ENCODE measurements at regions not wholly inside any gene's neighbourhood (a gene's known extent, or its start where the extent isn't known, plus 50 kb on each side); places are given as distances from the start of the nearest gene placed in this dataset.

DNA sequence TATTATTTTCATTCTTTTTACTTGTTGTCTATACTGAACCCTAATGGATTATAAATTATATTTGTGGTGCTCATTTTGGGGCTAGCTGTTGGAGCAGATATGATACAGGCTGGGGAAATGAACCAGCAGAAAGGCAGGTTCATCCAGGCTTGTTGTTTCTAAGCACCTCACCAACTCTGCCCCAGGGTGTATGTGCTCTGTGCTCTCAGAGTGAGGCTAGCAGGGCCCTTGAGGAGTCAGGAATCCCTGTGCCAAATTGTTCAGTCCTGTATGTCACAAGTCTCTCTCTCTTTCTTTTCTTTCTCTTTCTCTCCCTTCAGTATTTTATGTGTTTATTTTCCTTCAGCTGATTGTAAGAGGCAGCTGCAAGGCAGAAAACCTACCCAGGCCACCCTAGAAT, 181.1 kb upstream of the DPP10 start (continued):
- TF ChIP-seq, protein P1, sequence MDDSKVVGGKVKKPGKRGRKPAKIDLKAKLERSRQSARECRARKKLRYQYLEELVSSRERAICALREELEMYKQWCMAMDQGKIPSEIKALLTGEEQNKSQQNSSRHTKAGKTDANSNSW (CRISPR knock-in tag; IDR thresholded peaks at IDR 0.05; ENCODE audit: borderline replicate concordance): no peak
- TF ChIP-seq, protein P2, sequence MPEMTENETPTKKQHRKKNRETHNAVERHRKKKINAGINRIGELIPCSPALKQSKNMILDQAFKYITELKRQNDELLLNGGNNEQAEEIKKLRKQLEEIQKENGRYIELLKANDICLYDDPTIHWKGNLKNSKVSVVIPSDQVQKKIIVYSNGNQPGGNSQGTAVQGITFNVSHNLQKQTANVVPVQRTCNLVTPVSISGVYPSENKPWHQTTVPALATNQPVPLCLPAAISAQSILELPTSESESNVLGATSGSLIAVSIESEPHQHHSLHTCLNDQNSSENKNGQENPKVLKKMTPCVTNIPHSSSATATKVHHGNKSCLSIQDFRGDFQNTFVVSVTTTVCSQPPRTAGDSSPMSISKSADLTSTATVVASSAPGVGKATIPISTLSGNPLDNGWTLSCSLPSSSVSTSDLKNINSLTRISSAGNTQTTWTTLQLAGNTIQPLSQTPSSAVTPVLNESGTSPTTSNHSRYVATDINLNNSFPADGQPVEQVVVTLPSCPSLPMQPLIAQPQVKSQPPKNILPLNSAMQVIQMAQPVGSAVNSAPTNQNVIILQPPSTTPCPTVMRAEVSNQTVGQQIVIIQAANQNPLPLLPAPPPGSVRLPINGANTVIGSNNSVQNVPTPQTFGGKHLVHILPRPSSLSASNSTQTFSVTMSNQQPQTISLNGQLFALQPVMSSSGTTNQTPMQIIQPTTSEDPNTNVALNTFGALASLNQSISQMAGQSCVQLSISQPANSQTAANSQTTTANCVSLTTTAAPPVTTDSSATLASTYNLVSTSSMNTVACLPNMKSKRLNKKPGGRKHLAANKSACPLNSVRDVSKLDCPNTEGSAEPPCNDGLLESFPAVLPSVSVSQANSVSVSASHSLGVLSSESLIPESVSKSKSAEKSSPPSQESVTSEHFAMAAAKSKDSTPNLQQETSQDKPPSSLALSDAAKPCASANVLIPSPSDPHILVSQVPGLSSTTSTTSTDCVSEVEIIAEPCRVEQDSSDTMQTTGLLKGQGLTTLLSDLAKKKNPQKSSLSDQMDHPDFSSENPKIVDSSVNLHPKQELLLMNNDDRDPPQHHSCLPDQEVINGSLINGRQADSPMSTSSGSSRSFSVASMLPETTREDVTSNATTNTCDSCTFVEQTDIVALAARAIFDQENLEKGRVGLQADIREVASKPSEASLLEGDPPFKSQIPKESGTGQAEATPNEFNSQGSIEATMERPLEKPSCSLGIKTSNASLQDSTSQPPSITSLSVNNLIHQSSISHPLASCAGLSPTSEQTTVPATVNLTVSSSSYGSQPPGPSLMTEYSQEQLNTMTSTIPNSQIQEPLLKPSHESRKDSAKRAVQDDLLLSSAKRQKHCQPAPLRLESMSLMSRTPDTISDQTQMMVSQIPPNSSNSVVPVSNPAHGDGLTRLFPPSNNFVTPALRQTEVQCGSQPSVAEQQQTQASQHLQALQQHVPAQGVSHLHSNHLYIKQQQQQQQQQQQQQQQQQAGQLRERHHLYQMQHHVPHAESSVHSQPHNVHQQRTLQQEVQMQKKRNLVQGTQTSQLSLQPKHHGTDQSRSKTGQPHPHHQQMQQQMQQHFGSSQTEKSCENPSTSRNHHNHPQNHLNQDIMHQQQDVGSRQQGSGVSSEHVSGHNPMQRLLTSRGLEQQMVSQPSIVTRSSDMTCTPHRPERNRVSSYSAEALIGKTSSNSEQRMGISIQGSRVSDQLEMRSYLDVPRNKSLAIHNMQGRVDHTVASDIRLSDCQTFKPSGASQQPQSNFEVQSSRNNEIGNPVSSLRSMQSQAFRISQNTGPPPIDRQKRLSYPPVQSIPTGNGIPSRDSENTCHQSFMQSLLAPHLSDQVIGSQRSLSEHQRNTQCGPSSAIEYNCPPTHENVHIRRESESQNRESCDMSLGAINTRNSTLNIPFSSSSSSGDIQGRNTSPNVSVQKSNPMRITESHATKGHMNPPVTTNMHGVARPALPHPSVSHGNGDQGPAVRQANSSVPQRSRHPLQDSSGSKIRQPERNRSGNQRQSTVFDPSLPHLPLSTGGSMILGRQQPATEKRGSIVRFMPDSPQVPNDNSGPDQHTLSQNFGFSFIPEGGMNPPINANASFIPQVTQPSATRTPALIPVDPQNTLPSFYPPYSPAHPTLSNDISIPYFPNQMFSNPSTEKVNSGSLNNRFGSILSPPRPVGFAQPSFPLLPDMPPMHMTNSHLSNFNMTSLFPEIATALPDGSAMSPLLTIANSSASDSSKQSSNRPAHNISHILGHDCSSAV (CRISPR knock-in tag; IDR thresholded peaks at IDR 0.05; ENCODE audit: borderline replicate concordance): no peak
- no peak for TF ChIP-seq RAD51 (IDR thresholded peaks at IDR 0.05; ENCODE audit: borderline replicate concordance)

DNA sequence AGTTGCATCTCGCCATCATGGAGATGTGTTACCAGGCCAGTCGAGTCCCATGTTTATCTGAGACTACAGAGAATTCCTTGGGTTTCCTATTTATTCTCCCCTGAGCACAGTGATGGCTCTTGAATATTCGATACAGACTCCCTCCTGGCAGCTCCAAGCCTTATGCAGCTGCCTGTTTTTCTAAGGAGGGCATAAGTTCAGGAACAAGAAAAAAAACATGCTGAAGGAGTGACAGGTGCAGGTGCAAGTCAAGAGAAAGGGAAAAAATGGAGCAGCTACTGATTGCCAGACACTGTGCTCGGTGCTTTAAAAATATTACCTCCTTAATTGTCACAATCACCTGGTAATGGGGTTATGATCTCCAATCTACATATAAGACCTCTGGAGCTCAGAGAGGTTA, 177.2 kb upstream of the DPP10 start:
- no peak overlapping the region for H3K4me3 ChIP-seq (replicated peaks in 1 of 3; ENCODE audit: insufficient read depth in 1 of 3, low read depth in 2 of 3, low read length in 3 of 3)
- FAIRE-seq: no peak
- 2% methylated on average over 4 of the region's 4 CpGs for WGBS (ENCODE audit: low lambda C conversion rate)

More for the DNA sequence above, 177.2 kb upstream of the DPP10 start:
- Histone ChIP-seq H3K4me1 (ENCODE audit: insufficient read depth, low read length) (no peaks in the 10 kb centered on the region), H3K79me2 (ENCODE audit: insufficient read depth, low read length) (no peaks in the 10 kb centered on the region), H2AFZ (ENCODE audit: low read length) (no peak overlapping the region), H3K9ac (ENCODE audit: insufficient read depth, low read depth, low read length) (no peak overlapping the region), H4K20me1 (ENCODE audit: insufficient read depth, low read length) (no peaks in the 10 kb centered on the region), H3K27ac (ENCODE audit: extremely low read length, insufficient read depth, low read length) (no peak overlapping the region), H3K9me3 (ENCODE audit: low read length) (no peaks in the 10 kb centered on the region), H3K36me3 (replicated peaks in 1 of 2; ENCODE audit: control insufficient read depth in 1 of 2, insufficient read depth in 2 of 2, low read length in 2 of 2) (no peaks in the 10 kb centered on the region), H3K27me3 (ENCODE audit: control insufficient read depth in 1 of 2, insufficient read depth in 2 of 2, low read length in 2 of 2) (peaks cover 0 to 4% of the 10 kb centered on the region in 2 experiments; a peak in 1 of 5 replicates), H3K4me2 (ENCODE audit: low read depth, low read length) (no peak overlapping the region)
- ATAC-seq (no peak), DNase-seq (ENCODE audit: low spot score) (no peak)
- ChIA-PET CTCF (ENCODE audit: low intra/inter-chr PET ratio, low total read pairs) (no interaction called here), POLR2A (no interaction called here)
- in situ Hi-C loops (cut with HindIII; ENCODE audit: extremely low pct_ligation_motif_present, low pct_unique_long_range_greater_than_20kb): no loop called here
- intact Hi-C loops (cut with micrococcal nuclease; ENCODE audit: unreplicated experiment): no loop called here
- no TSS peak for BruUV-seq (replicated peaks)
- TF ChIP-seq SALL1 (CRISPR knock-in tag; IDR thresholded peaks at IDR 0.05) (no peak), SIX1 (CRISPR knock-in tag; IDR thresholded peaks at IDR 0.05; ENCODE audit: borderline replicate concordance) (no peak), TP53 (CRISPR knock-in tag; conservative IDR thresholded peaks at IDR 0.05) (no peak), ZNF850 (CRISPR knock-in tag; conservative IDR thresholded peaks at IDR 0.05) (no peak)
